ENCODE measurements at regions not wholly inside any gene's neighbourhood (a gene's known extent, or its start where the extent isn't known, plus 50 kb on each side); places are given as distances from the start of the nearest gene placed in this dataset.
"Not testable (repeated sequence)": the region's sequence is repeated elsewhere in the genome, so short reads cannot be mapped to it uniquely, and the experiment has no call there.

- no peak for DNase-seq (ENCODE audit: low read depth in 2 of 2)
Measured at GRCh38 chr16:64362193-64362592, 759.7 kb downstream of the CDH11 start.

GRCh38 chr16:64361753-64362152, 760.1 kb downstream of the CDH11 start:
- no peak for DNase-seq (ENCODE audit: low read depth in 2 of 2)

GRCh38 chr16:64358291-64358690, 763.6 kb downstream of the CDH11 start:
- no peak for DNase-seq (ENCODE audit: low read depth in 2 of 2)

GRCh38 chr16:64356267-64356666, 765.6 kb downstream of the CDH11 start:
- DNase-seq (ENCODE audit: low read depth in 2 of 2), result no peak

GRCh38 chr16:64352246-64352645, 769.6 kb downstream of the CDH11 start:
- no peak for DNase-seq (ENCODE audit: low read depth in 2 of 2)

GRCh38 chr16:64351121-64351520, 770.7 kb downstream of the CDH11 start:
- no peak for DNase-seq (ENCODE audit: low read depth in 2 of 2)

- DNase-seq (ENCODE audit: low read depth in 2 of 2), result no peak
Measured at GRCh38 chr16:64346080-64346479, 775.8 kb downstream of the CDH11 start.

- no peak for DNase-seq (ENCODE audit: low read depth in 2 of 2)
Measured at GRCh38 chr16:64345142-64345541, 776.7 kb downstream of the CDH11 start.

- DNase-seq (ENCODE audit: low read depth in 2 of 2), result not testable (repeated sequence)
Measured at GRCh38 chr16:64343820-64344443, 777.9 kb downstream of the CDH11 start.

- no peak for DNase-seq (ENCODE audit: low read depth in 2 of 2)
Measured at GRCh38 chr16:64343061-64343819, 778.6 kb downstream of the CDH11 start.

GRCh38 chr16:64341336-64341735, 780.5 kb downstream of the CDH11 start:
- not testable (repeated sequence) for DNase-seq (ENCODE audit: low read depth in 2 of 2)

GRCh38 chr16:64339052-64339770, 782.7 kb downstream of the CDH11 start:
- no peak for DNase-seq (ENCODE audit: low read depth in 2 of 2)

GRCh38 chr16:64321881-64322280, 800.0 kb downstream of the CDH11 start:
- DNase-seq (ENCODE audit: low read depth in 2 of 2), result no peak

- DNase-seq (ENCODE audit: low read depth in 2 of 2), result no peak
Measured at GRCh38 chr16:64321066-64321465, 800.8 kb downstream of the CDH11 start.

- no peak for DNase-seq (ENCODE audit: low read depth in 2 of 2)
Measured at GRCh38 chr16:64317601-64318000, 804.3 kb downstream of the CDH11 start.

- DNase-seq (ENCODE audit: low read depth in 2 of 2), result no peak
Measured at GRCh38 chr16:64313726-64314125, 808.1 kb downstream of the CDH11 start.

- no peak for DNase-seq (ENCODE audit: low read depth in 2 of 2)
Measured at GRCh38 chr16:64312980-64313379, 808.9 kb downstream of the CDH11 start.

GRCh38 chr16:64312292-64312691, 809.6 kb downstream of the CDH11 start:
- no peak for DNase-seq (ENCODE audit: low read depth in 2 of 2)

GRCh38 chr16:64311241-64311640, 810.6 kb downstream of the CDH11 start:
- no peak for DNase-seq (ENCODE audit: low read depth in 2 of 2)

- no peak for DNase-seq (ENCODE audit: low read depth in 2 of 2)
Measured at GRCh38 chr16:64309398-64310110, 812.3 kb downstream of the CDH11 start.

GRCh38 chr16:64308721-64309120, 813.1 kb downstream of the CDH11 start:
- DNase-seq (ENCODE audit: low read depth in 2 of 2), result no peak

- DNase-seq (ENCODE audit: low read depth in 2 of 2), result no peak
Measured at GRCh38 chr16:64307431-64307830, 814.4 kb downstream of the CDH11 start.
